Esophagus muscularis mucosa (tissue), 4 donors: ENCODE measurements at regions not wholly inside any gene's neighbourhood (a gene's known extent, or its start where the extent isn't known, plus 50 kb on each side); places are given as distances from the start of the nearest gene placed in this dataset.

ENCODE experiments used
- EP300 ChIP-seq: sonication (generic); formaldehyde crosslinking; IDR thresholded peaks from one replicate; pipeline ENCODE4 v1.6.1; 2017; ENCODE audit warnings: antibody characterized with exemption
- POLR2A ChIP-seq: fragments of 450-650 bp; IDR thresholded peaks from one replicate; pipeline ENCODE4 v1.6.1; 2017; ENCODE audit warnings: antibody characterized with exemption, moderate library complexity, mild to moderate bottlenecking, low read depth
- POLR2AphosphoS5 ChIP-seq, 2 donors: sonication (generic); formaldehyde crosslinking; IDR thresholded peaks; one replicate each; pipeline ENCODE4 v1.6.1; 2017; ENCODE audit warnings: antibody characterized with exemption in 2 of 2
- TF ChIP-seq, protein P1 (sequence below), 3 experiments: fragments of 200-600 bp in 2 of 3; fragments of 450-650 bp in 1 of 3; sonication (generic) in 2 of 3; IDR thresholded peaks; one replicate each; pipeline ENCODE4 v1.5.1; 2017 to 2019; ENCODE audit warnings: antibody characterized with exemption in 3 of 3, mild to moderate bottlenecking in 2 of 3, moderate library complexity in 1 of 3

GRCh38 chr11:122468965-122469364, 186.6 kb upstream of the UBASH3B start:
- TF ChIP-seq, protein P1, sequence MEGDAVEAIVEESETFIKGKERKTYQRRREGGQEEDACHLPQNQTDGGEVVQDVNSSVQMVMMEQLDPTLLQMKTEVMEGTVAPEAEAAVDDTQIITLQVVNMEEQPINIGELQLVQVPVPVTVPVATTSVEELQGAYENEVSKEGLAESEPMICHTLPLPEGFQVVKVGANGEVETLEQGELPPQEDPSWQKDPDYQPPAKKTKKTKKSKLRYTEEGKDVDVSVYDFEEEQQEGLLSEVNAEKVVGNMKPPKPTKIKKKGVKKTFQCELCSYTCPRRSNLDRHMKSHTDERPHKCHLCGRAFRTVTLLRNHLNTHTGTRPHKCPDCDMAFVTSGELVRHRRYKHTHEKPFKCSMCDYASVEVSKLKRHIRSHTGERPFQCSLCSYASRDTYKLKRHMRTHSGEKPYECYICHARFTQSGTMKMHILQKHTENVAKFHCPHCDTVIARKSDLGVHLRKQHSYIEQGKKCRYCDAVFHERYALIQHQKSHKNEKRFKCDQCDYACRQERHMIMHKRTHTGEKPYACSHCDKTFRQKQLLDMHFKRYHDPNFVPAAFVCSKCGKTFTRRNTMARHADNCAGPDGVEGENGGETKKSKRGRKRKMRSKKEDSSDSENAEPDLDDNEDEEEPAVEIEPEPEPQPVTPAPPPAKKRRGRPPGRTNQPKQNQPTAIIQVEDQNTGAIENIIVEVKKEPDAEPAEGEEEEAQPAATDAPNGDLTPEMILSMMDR (IDR thresholded peaks at IDR 0.05) = no peak
- TF ChIP-seq POLR2A (no peak), POLR2AphosphoS5 (IDR thresholded peaks at IDR 0.05) (no peak), EP300 (no peak)
